HG03565 (cell line): ENCODE measurements at regions not wholly inside any gene's neighbourhood (a gene's known extent, or its start where the extent isn't known, plus 50 kb on each side); places are given as distances from the start of the nearest gene placed in this dataset.

Experiments used
- ATAC-seq: cut with Tn5 transposase; IDR thresholded peaks from one replicate; pipeline ENCODE4 v1.9.1; 2021; ENCODE audit warnings: mild to moderate bottlenecking, moderate library complexity; ENCODE audit not compliant: unreplicated experiment

GRCh38 chr10:113219446-113219845, 269.4 kb downstream of the TCF7L2 start:
- ATAC-seq, result no peak

GRCh38 chr10:113221756-113222168, 271.7 kb downstream of the TCF7L2 start:
- no peak for ATAC-seq

GRCh38 chr10:113222207-113222606, 272.2 kb downstream of the TCF7L2 start:
- ATAC-seq, result no peak

- no peak for ATAC-seq
These were observed 275.3 kb downstream of the TCF7L2 start for GRCh38 chr10:113225364-113225763.

GRCh38 chr10:113225903-113226302, 275.9 kb downstream of the TCF7L2 start:
- no peak for ATAC-seq

GRCh38 chr10:113226399-113226798, 276.4 kb downstream of the TCF7L2 start:
- peak; percentile 48 for ATAC-seq

GRCh38 chr10:113226831-113227445, 276.9 kb downstream of the TCF7L2 start:
- no peak for ATAC-seq

GRCh38 chr10:113228530-113228929, 278.5 kb downstream of the TCF7L2 start:
- no peak for ATAC-seq

- ATAC-seq, result no peak
These were observed 280.1 kb downstream of the TCF7L2 start for GRCh38 chr10:113230011-113230610.

GRCh38 chr10:113232928-113233511, 283.0 kb downstream of the TCF7L2 start:
- peak; percentile 53 for ATAC-seq

GRCh38 chr10:113234481-113234880, 284.4 kb downstream of the TCF7L2 start:
- ATAC-seq, result no peak

GRCh38 chr10:113235508-113235907, 285.5 kb downstream of the TCF7L2 start:
- no peak for ATAC-seq

GRCh38 chr10:113236998-113237397, 287.0 kb downstream of the TCF7L2 start:
- ATAC-seq, result no peak

- ATAC-seq, result no peak
These were observed 289.7 kb downstream of the TCF7L2 start for GRCh38 chr10:113239566-113240350.

- no peak for ATAC-seq
These were observed 290.7 kb downstream of the TCF7L2 start for GRCh38 chr10:113240736-113241135.

- ATAC-seq, result no peak
These were observed 291.7 kb downstream of the TCF7L2 start for GRCh38 chr10:113241599-113242360.

- no peak for ATAC-seq
These were observed 293.3 kb downstream of the TCF7L2 start for GRCh38 chr10:113243311-113243710.

GRCh38 chr10:113244750-113245149, 294.7 kb downstream of the TCF7L2 start:
- ATAC-seq, result no peak

GRCh38 chr10:113245286-113245685, 295.2 kb downstream of the TCF7L2 start:
- ATAC-seq, result no peak

GRCh38 chr10:113247050-113247449, 297.0 kb downstream of the TCF7L2 start:
- no peak for ATAC-seq
